Neuronal stem cell (in vitro differentiated cells): ENCODE measurements at regions not wholly inside any gene's neighbourhood (a gene's known extent, or its start where the extent isn't known, plus 50 kb on each side); places are given as distances from the start of the nearest gene placed in this dataset.

ENCODE experiments used
- DNase-seq: peaks from one replicate; pipeline ENCODE4 v3.0.0-alpha.2; 2013; ENCODE audit warnings: low spot score
- H2AFZ ChIP-seq: one replicate; pipeline ENCODE4 v1.6.1; 2013; ENCODE audit warnings: mild to moderate bottlenecking, low read length, inconsistent platforms
- H2AK5ac ChIP-seq: 2 replicates; pipeline ENCODE4 v1.6.1; 2013; ENCODE audit warnings: low read depth, mild to moderate bottlenecking, inconsistent platforms, low read length, moderate library complexity, mixed read lengths
- H2BK120ac ChIP-seq: 2 replicates; pipeline ENCODE4 v1.6.1; 2013; ENCODE audit warnings: low read depth, mild to moderate bottlenecking, inconsistent platforms, low read length, moderate library complexity, mixed read lengths
- H2BK12ac ChIP-seq: one replicate; pipeline ENCODE4 v1.6.1; 2013; ENCODE audit warnings: low read length, inconsistent platforms
- H2BK15ac ChIP-seq: 2 replicates; pipeline ENCODE4 v1.6.1; 2013; ENCODE audit warnings: mild to moderate bottlenecking, low read length, inconsistent platforms, mixed read lengths
- H2BK5ac ChIP-seq: one replicate; pipeline ENCODE4 v1.6.1; 2013; ENCODE audit warnings: inconsistent platforms, mild to moderate bottlenecking, low read length, moderate library complexity
- H3K14ac ChIP-seq: one replicate; pipeline ENCODE4 v1.6.1; 2013; ENCODE audit warnings: low read length, inconsistent platforms
- H3K18ac ChIP-seq: 2 replicates; pipeline ENCODE4 v1.6.1; 2013; ENCODE audit warnings: low read length, inconsistent platforms
- H3K23ac ChIP-seq: 2 replicates; pipeline ENCODE4 v1.6.1; 2013; ENCODE audit warnings: low read depth, mild to moderate bottlenecking, mixed read lengths, low read length, inconsistent platforms; ENCODE audit not compliant: poor library complexity
- H3K27ac ChIP-seq: replicated peaks from 3 replicates; pipeline ENCODE4 v1.5.1; 2013; ENCODE audit warnings: low read length, inconsistent platforms
- H3K27me3 ChIP-seq, 3 experiments: 2 replicates each; pipeline ENCODE4 v1.6.1; 2013; ENCODE audit warnings: low read length in 3 of 3, mild to moderate bottlenecking in 2 of 3, inconsistent platforms in 1 of 3, low read depth in 1 of 3, mixed read lengths in 1 of 3, moderate library complexity in 1 of 3; ENCODE audit not compliant: control insufficient read depth in 3 of 3, insufficient read depth in 3 of 3
- H3K36me3 ChIP-seq, 2 donors: replicated peaks in 1 of 2; 2 replicates each; pipeline ENCODE4 v1.6.1; 2013; ENCODE audit warnings: low read length in 2 of 2; ENCODE audit not compliant: control insufficient read depth in 2 of 2, insufficient read depth in 2 of 2
- H3K4ac ChIP-seq: 2 replicates; pipeline ENCODE4 v1.6.1; 2013; ENCODE audit warnings: inconsistent platforms, mild to moderate bottlenecking, low read length, moderate library complexity
- H3K4me1 ChIP-seq, 2 donors: 1 replicate in 1 of 2; 2 replicates in 1 of 2; pipeline ENCODE4 v1.6.1; 2013; ENCODE audit warnings: low read length in 2 of 2, low read depth in 1 of 2; ENCODE audit not compliant: control insufficient read depth in 2 of 2, insufficient read depth in 1 of 2
- H3K4me2 ChIP-seq: one replicate; pipeline ENCODE4 v1.6.1; 2013; ENCODE audit warnings: mild to moderate bottlenecking, low read length, inconsistent platforms; ENCODE audit not compliant: insufficient read depth, poor library complexity, severe bottlenecking
- H3K4me3 ChIP-seq, 2 donors: 2 replicates each; pipeline ENCODE4 v1.5.1; 2013; ENCODE audit warnings: low read length in 2 of 2, mild to moderate bottlenecking in 2 of 2, inconsistent platforms in 1 of 2, moderate library complexity in 1 of 2
- H3K79me1 ChIP-seq: one replicate; pipeline ENCODE4 v1.6.1; 2013; ENCODE audit warnings: low read depth, mild to moderate bottlenecking, inconsistent platforms, low read length, moderate library complexity
- H3K9ac ChIP-seq: one replicate; pipeline ENCODE4 v1.6.1; 2013; ENCODE audit warnings: mild to moderate bottlenecking, low read depth, low read length, inconsistent platforms; ENCODE audit not compliant: poor library complexity
- H3K9me3 ChIP-seq, 2 donors: replicated peaks in 1 of 2; 2 replicates each; pipeline versions ENCODE3 to v1.6.1; 2013; ENCODE audit warnings: low read length in 2 of 2, mild to moderate bottlenecking in 2 of 2, inconsistent platforms in 1 of 2, low read depth in 1 of 2, mixed read lengths in 1 of 2, moderate library complexity in 1 of 2; ENCODE audit not compliant: control insufficient read depth in 2 of 2, insufficient read depth in 1 of 2
- H4K8ac ChIP-seq: one replicate; pipeline ENCODE4 v1.6.1; 2013; ENCODE audit warnings: low read depth, mild to moderate bottlenecking, inconsistent platforms, low read length, moderate library complexity
- H4K91ac ChIP-seq: one replicate; pipeline ENCODE4 v1.6.1; 2013; ENCODE audit warnings: low read length, low read depth, mild to moderate bottlenecking, inconsistent platforms; ENCODE audit not compliant: poor library complexity
- WGBS, 2 donors: extraction: QIAGEN DNeasy Blood & Tissue Kit; methylation state at CpG; one replicate each; pipeline ENCODE4 v1.1.7; 2013; ENCODE audit warnings: missing lambda C conversion rate in 2 of 2, mixed read lengths in 1 of 2; ENCODE audit not compliant: insufficient read length in 2 of 2, insufficient replicate concordance in 1 of 2; ENCODE audit errors: extremely low coverage in 2 of 2; 5-methylcytosine and 5-hydroxymethylcytosine counted together

DNA sequence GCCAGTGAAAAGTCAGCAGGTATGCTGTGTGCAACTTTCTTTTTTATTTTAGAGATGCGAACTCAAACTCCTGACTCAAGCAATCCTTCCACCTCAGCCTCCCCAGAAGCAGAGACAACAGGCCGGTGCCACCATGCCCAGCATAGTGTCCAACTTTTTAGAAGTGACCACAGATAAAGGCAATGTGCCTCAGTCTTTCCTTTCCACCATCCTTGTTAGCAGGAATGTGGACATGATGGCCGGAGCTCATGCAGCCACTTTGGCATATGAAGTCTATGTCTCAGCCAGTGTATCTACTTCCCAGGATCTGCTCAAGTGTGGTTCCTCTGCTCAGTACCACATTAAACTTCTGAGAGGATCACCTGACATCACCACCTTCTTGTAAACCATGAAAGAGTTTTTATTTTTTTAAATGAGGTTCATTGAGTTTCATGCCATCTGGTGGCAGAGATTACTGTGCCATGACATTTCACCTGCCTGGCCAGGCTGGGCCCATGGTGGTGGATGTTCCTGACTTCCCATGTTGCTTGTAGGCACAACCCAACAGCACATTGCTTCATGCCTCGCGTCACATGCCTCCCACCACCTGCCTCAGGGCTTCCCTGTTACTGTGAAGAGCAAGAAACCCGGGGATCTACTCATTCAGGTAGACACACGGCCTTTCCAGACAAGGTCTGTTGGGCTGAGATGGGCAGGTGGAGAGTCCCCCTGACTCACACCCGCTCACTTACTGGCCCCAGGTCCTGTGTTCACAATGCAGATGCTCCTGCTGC, 216.5 kb downstream of the LY86 start:
- no peak overlapping the region for H2BK5ac ChIP-seq
- no peak overlapping the region for H3K4me3 ChIP-seq
- H2AFZ ChIP-seq, result no peak overlapping the region
- H3K18ac ChIP-seq, result no peak overlapping the region
- H2AK5ac ChIP-seq, result no peak overlapping the region
- H3K36me3 ChIP-seq, result no peaks in the 10 kb centered on the region
- no peak overlapping the region for H3K4ac ChIP-seq
- H3K14ac ChIP-seq, result no peak overlapping the region
- H2BK12ac ChIP-seq, result no peak overlapping the region
- no peak overlapping the region for H4K8ac ChIP-seq
- no peak overlapping the region for H3K9ac ChIP-seq
- H3K4me1 ChIP-seq, result peaks cover 0 to 3% of the 10 kb centered on the region in 2 donors
- no CpG with 5 or more reads among the region's 8 CpGs for WGBS, 2 donors
- no peak for DNase-seq
- H2BK15ac ChIP-seq, result no peak overlapping the region
- no peaks in the 10 kb centered on the region for H3K79me1 ChIP-seq
- H3K9me3 ChIP-seq, result no peaks in the 10 kb centered on the region
- no peak overlapping the region for H3K27ac ChIP-seq
- H3K27me3 ChIP-seq, result no peaks in the 10 kb centered on the region
- no peak overlapping the region for H3K23ac ChIP-seq
- no peak overlapping the region for H3K4me2 ChIP-seq
- no peak overlapping the region for H4K91ac ChIP-seq
- H2BK120ac ChIP-seq, result no peak overlapping the region

GRCh38 chr6:6806844-6807518, 218.5 kb downstream of the LY86 start:
- Histone ChIP-seq H2BK15ac (no peak overlapping the region), H4K8ac (no peak overlapping the region), H3K23ac (no peak overlapping the region), H2AK5ac (no peak overlapping the region), H2BK12ac (no peak overlapping the region), H3K4me2 (no peak overlapping the region), H3K18ac (peak overlapping the region; percentile 57), H3K27me3 (no peaks in the 10 kb centered on the region), H2BK5ac (no peak overlapping the region), H3K14ac (no peak overlapping the region), H4K91ac (no peak overlapping the region), H3K4me3 (no peak overlapping the region), H2AFZ (no peak overlapping the region), H3K27ac (no peak overlapping the region), H3K9ac (no peak overlapping the region), H2BK120ac (no peak overlapping the region), H3K79me1 (no peaks in the 10 kb centered on the region), H3K9me3 (no peaks in the 10 kb centered on the region), H3K36me3 (no peaks in the 10 kb centered on the region), H3K4me1 (peaks cover 0 to 16% of the 10 kb centered on the region in 2 donors), H3K4ac (no peak overlapping the region)
- WGBS, 2 donors, result no CpG with 5 or more reads among the region's 12 CpGs
- no peak for DNase-seq

DNA sequence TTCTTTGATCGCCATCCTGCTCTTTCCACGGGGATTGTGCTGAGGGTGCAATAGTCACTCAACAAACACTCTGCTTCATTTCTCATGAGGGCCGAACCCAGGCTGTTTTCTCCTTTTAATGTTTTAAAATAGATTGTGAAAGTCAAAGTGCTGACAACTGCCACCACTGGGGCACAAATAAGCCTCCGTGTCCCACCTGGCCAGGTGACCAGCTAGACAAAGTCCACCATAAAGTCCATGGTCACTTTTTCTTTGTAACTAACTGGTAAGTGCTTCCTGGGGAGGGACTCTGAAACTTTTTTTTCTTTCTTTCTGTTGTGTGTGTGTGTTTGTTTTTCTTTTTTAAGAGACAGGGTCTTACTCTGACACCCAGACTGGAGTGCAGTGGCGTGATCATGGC, 219.8 kb downstream of the LY86 start:
- whole genome bisulfite sequencing, 2 donors, result no CpG with 5 or more reads among the region's 5 CpGs
- Histone ChIP-seq H4K91ac (no peak overlapping the region), H2BK12ac (no peak overlapping the region), H3K14ac (no peak overlapping the region), H2BK120ac (no peak overlapping the region), H3K4me2 (no peak overlapping the region), H4K8ac (no peak overlapping the region), H2BK15ac (no peak overlapping the region), H3K23ac (no peak overlapping the region), H3K27me3 (no peaks in the 10 kb centered on the region), H3K79me1 (no peaks in the 10 kb centered on the region), H3K27ac (no peak overlapping the region), H2BK5ac (no peak overlapping the region), H3K36me3 (no peaks in the 10 kb centered on the region), H3K9ac (no peak overlapping the region), H3K18ac (no peak overlapping the region), H2AFZ (no peak overlapping the region), H3K4ac (no peak overlapping the region), H3K4me3 (no peak overlapping the region), H3K4me1 (peaks cover 0 to 16% of the 10 kb centered on the region in 2 donors), H2AK5ac (no peak overlapping the region), H3K9me3 (no peaks in the 10 kb centered on the region)
- no peak for DNase-seq

DNA sequence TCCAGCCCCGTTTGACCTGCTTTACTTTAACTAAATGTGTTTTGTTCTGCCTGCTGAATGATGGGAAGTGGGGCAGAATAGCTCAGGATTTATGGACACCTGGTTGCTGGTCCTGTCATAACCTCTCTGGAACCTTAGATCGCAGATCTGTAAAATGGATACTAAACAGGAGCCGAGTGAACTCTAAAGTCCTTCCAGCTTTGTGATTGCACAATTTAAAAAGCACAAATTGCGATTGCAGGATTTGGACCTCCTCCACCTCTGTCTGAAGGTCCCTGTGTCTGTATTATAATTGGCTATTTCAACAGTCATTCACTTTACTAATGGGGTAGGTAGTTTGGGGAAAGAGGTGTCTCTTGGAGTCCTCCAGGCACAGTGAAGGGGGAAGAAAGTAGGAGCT, 220.4 kb downstream of the LY86 start:
- Histone ChIP-seq H4K8ac (no peak overlapping the region), H2BK120ac (no peak overlapping the region), H3K27ac (no peak overlapping the region), H2AK5ac (no peak overlapping the region), H3K9ac (no peak overlapping the region), H2BK12ac (no peak overlapping the region), H3K23ac (no peak overlapping the region), H3K4ac (no peak overlapping the region), H3K4me3 (no peak overlapping the region), H3K36me3 (no peaks in the 10 kb centered on the region), H2AFZ (no peak overlapping the region), H2BK15ac (no peak overlapping the region), H2BK5ac (no peak overlapping the region), H3K4me1 (peaks cover 0 to 16% of the 10 kb centered on the region in 2 donors), H3K18ac (no peak overlapping the region), H3K27me3 (no peaks in the 10 kb centered on the region), H3K9me3 (no peaks in the 10 kb centered on the region), H3K4me2 (no peak overlapping the region), H3K79me1 (no peaks in the 10 kb centered on the region), H3K14ac (no peak overlapping the region), H4K91ac (no peak overlapping the region)
- DNase-seq, result no peak
- WGBS, 2 donors, result no CpG with 5 or more reads among the region's 4 CpGs
